ENCODE measurements at regions not wholly inside any gene's neighbourhood (a gene's known extent, or its start where the extent isn't known, plus 50 kb on each side); places are given as distances from the start of the nearest gene placed in this dataset.

DNA sequence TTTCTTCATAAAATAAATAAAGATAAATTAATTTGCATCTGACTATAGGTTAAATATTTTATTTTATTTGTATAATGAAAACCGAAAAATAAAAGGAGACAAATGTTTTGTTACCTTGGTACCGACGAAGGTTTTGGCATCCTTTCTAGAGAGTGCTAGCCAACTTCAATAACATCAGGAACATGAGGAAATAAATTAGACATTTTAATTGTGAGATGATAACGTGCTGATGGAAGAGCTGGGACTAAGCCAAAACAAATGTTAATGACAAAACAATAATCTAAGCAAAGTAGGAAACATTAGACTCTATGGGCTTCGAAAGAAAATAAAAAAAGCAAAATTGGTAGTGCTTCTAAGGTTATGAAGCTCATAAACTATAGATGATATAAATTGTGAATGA is 201.0 kb downstream of the IRX2 start:
- Histone ChIP-seq H3K27me3 (no peaks in the 10 kb centered on the region), H3K9me3 (ENCODE audit: low read depth) (peaks cover 15% of the 10 kb centered on the region), H3K4me3 (no peak overlapping the region), H3K4me2 (no peak overlapping the region), H4K20me1 (ENCODE audit: low read depth) (no peaks in the 10 kb centered on the region), H3K27ac (no peak overlapping the region), H3K79me2 (ENCODE audit: low read depth) (no peaks in the 10 kb centered on the region), H2AFZ (replicated peaks) (no peak overlapping the region), H3K4me1 (peaks cover under 1% of the 10 kb centered on the region), H3K36me3 (peaks cover 7% of the 10 kb centered on the region), H3K9ac (no peak overlapping the region), H3F3A (ENCODE audit: low read depth) (no peaks in the 10 kb centered on the region)
- DNase-seq (ENCODE audit: low spot score) = no peak
- TF ChIP-seq, protein P1, sequence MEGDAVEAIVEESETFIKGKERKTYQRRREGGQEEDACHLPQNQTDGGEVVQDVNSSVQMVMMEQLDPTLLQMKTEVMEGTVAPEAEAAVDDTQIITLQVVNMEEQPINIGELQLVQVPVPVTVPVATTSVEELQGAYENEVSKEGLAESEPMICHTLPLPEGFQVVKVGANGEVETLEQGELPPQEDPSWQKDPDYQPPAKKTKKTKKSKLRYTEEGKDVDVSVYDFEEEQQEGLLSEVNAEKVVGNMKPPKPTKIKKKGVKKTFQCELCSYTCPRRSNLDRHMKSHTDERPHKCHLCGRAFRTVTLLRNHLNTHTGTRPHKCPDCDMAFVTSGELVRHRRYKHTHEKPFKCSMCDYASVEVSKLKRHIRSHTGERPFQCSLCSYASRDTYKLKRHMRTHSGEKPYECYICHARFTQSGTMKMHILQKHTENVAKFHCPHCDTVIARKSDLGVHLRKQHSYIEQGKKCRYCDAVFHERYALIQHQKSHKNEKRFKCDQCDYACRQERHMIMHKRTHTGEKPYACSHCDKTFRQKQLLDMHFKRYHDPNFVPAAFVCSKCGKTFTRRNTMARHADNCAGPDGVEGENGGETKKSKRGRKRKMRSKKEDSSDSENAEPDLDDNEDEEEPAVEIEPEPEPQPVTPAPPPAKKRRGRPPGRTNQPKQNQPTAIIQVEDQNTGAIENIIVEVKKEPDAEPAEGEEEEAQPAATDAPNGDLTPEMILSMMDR (IDR thresholded peaks at IDR 0.05) = no peak
- TF ChIP-seq EZH2phosphoT487 (IDR thresholded peaks at IDR 0.05) = no peak
- no peak for TF ChIP-seq EZH2 (IDR thresholded peaks at IDR 0.05)
- H3K9me3 Mint-ChIP-seq = peaks cover 32% of the 10 kb centered on the region
- H3K27ac Mint-ChIP-seq = no peak overlapping the region
- H3K36me3 Mint-ChIP-seq = peaks cover 3% of the 10 kb centered on the region
- H3K27me3 Mint-ChIP-seq (ENCODE audit: insufficient read depth, low read depth) = peaks cover 3% of the 10 kb centered on the region
- no peaks in the 10 kb centered on the region for H3K4me1 Mint-ChIP-seq
- H3K4me3 Mint-ChIP-seq = no peak overlapping the region

DNA sequence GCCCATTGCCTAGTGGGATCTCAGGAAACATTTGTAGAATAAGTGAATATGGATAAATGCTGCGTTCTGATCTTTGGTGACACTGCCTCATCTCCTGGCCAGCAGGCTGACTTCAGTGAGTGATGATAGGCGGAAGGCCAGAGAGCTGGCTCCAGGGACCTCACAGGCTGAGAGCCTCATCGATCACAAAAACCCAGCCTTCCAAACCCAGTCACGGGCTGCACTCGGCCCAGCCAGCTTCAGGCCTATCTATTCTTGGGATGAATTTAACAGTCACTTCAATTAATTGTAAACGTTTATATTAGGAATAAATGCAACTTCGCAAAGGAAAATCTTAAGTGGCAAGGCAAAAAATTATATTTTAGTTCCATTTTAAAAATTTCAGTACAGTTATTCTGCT is 201.6 kb downstream of the IRX2 start:
- H3F3A ChIP-seq (ENCODE audit: low read depth) = no peaks in the 10 kb centered on the region
- H3K27ac Mint-ChIP-seq = no peak overlapping the region
- H2AFZ ChIP-seq (replicated peaks) = no peak overlapping the region
- H3K9me3 ChIP-seq (ENCODE audit: low read depth) = peaks cover 15% of the 10 kb centered on the region
- H3K27me3 Mint-ChIP-seq (ENCODE audit: insufficient read depth, low read depth) = peaks cover 3% of the 10 kb centered on the region
- H3K79me2 ChIP-seq (ENCODE audit: low read depth) = no peaks in the 10 kb centered on the region
- peaks cover 4% of the 10 kb centered on the region for H3K4me1 ChIP-seq
- H4K20me1 ChIP-seq (ENCODE audit: low read depth) = no peaks in the 10 kb centered on the region
- H3K4me2 ChIP-seq = no peak overlapping the region
- H3K9me3 Mint-ChIP-seq = peaks cover 26% of the 10 kb centered on the region
- DNase-seq (ENCODE audit: low spot score) = no peak
- H3K4me3 Mint-ChIP-seq = no peak overlapping the region
- no peak for TF ChIP-seq EZH2 (IDR thresholded peaks at IDR 0.05)
- TF ChIP-seq EZH2phosphoT487 (IDR thresholded peaks at IDR 0.05) = no peak
- TF ChIP-seq, protein P1 (IDR thresholded peaks at IDR 0.05) = no peak
- no peak overlapping the region for H3K27ac ChIP-seq
- peaks cover 3% of the 10 kb centered on the region for H3K36me3 Mint-ChIP-seq
- H3K4me1 Mint-ChIP-seq = no peaks in the 10 kb centered on the region
- peaks cover 7% of the 10 kb centered on the region for H3K36me3 ChIP-seq
- no peak overlapping the region for H3K9ac ChIP-seq
- no peak overlapping the region for H3K4me3 ChIP-seq
- H3K27me3 ChIP-seq = no peaks in the 10 kb centered on the region

DNA sequence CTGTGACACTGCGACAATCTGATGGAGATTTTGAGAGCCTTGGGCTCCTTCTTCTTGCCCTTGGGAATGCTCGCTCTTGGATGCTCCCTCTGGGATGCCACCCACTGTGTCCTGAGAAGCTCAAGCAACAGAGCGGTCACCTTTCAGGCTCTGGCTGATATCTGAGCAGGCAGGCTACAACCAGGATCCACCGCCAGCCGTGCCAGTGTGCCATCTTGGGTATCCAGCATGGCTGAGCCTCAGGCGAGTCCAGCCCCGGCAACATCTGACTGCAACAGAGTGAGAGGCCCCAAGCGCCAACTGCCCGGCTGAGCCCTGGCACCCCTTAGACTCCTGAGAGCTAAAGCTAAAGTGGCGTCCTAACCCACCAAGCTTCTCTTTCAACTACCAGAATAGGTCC is 202.1 kb downstream of the IRX2 start:
- Histone ChIP-seq H4K20me1 (ENCODE audit: low read depth) (no peaks in the 10 kb centered on the region), H3K27ac (no peak overlapping the region), H3K4me3 (no peak overlapping the region), H3F3A (ENCODE audit: low read depth) (no peaks in the 10 kb centered on the region), H3K79me2 (ENCODE audit: low read depth) (no peaks in the 10 kb centered on the region), H3K36me3 (peaks cover 7% of the 10 kb centered on the region), H3K27me3 (no peaks in the 10 kb centered on the region), H3K9ac (no peak overlapping the region), H3K4me2 (no peak overlapping the region), H3K9me3 (ENCODE audit: low read depth) (peaks cover 15% of the 10 kb centered on the region), H3K4me1 (peaks cover 4% of the 10 kb centered on the region), H2AFZ (replicated peaks) (no peak overlapping the region)
- Mint-ChIP-seq H3K27me3 (ENCODE audit: insufficient read depth, low read depth) (peaks cover 3% of the 10 kb centered on the region), H3K4me3 (no peak overlapping the region), H3K9me3 (peaks cover 21% of the 10 kb centered on the region), H3K27ac (no peak overlapping the region), H3K4me1 (no peaks in the 10 kb centered on the region), H3K36me3 (peaks cover 3% of the 10 kb centered on the region)
- no peak for DNase-seq (ENCODE audit: low spot score)
- TF ChIP-seq EZH2phosphoT487 (IDR thresholded peaks at IDR 0.05) (no peak), EZH2 (IDR thresholded peaks at IDR 0.05) (no peak)
- TF ChIP-seq, protein P1 (IDR thresholded peaks at IDR 0.05) = no peak

Measured in neural progenitor cell (in vitro differentiated cells).